Mononuclear cell (primary cell): ENCODE measurements at regions not wholly inside any gene's neighbourhood (a gene's known extent, or its start where the extent isn't known, plus 50 kb on each side); places are given as distances from the start of the nearest gene placed in this dataset.

ENCODE experiments used
- H3K27me3 ChIP-seq: 2 replicates; pipeline ENCODE4 v1.6.0; 2011; ENCODE audit warnings: low read length, control low read depth; ENCODE audit not compliant: insufficient read depth
- H3K4me1 ChIP-seq: 2 replicates; pipeline ENCODE4 v1.5.1; 2011; ENCODE audit warnings: mild to moderate bottlenecking, low read length, control low read depth; ENCODE audit not compliant: insufficient read depth
- H3K4me3 ChIP-seq: 2 replicates; pipeline ENCODE4 v1.5.1; 2011; ENCODE audit warnings: mild to moderate bottlenecking, low read length, moderate library complexity
- H3K9me3 ChIP-seq: 2 replicates; pipeline ENCODE4 v1.5.1; 2011; ENCODE audit warnings: low read depth, mild to moderate bottlenecking, control low read depth, low read length

DNA sequence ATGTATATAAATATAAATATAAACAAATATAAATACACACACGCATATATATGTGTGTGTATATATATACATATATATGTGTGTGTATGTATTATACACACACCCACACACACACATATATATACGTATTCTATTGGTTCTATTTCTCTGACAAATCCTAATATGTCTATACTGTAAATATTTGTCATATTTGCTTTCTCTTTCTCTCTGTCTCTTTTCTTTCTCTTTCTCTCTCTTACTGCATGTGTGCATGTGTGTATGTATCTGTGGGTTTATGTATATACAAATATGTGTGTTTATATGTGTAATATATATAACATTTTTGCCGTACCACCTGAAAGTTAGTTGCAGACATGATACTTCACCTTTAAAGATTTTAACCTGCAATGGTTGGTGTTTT lies 174.2 kb upstream of the PLEKHG7 start:
- Histone ChIP-seq H3K27me3 (no peaks in the 10 kb centered on the region), H3K9me3 (no peaks in the 10 kb centered on the region)

DNA sequence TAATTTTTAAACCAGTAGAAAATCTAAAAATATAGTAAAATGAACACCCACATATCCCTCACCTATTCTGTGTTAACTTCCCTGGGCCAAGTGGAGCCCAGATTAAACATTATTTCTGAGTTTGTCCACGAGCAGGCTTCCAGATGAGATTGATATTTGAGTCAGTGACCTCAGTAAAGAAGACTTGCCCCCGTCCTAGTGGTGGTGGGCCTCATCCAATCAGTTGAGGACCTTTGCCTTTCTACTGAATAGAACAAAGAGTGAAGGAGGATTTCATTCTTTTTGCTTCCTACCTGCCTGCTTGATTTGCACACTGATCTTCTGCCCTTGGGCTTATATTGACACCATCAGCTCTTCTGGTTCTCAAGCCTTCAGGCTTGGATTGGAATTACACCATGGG lies 174.7 kb upstream of the PLEKHG7 start:
- Histone ChIP-seq H3K9me3 (no peaks in the 10 kb centered on the region), H3K4me3 (no peak overlapping the region), H3K27me3 (no peaks in the 10 kb centered on the region), H3K4me1 (no peaks in the 10 kb centered on the region)

More for the DNA sequence above, 174.2 kb upstream of the PLEKHG7 start:
- Histone ChIP-seq H3K4me3 (no peak overlapping the region), H3K4me1 (no peaks in the 10 kb centered on the region)

DNA sequence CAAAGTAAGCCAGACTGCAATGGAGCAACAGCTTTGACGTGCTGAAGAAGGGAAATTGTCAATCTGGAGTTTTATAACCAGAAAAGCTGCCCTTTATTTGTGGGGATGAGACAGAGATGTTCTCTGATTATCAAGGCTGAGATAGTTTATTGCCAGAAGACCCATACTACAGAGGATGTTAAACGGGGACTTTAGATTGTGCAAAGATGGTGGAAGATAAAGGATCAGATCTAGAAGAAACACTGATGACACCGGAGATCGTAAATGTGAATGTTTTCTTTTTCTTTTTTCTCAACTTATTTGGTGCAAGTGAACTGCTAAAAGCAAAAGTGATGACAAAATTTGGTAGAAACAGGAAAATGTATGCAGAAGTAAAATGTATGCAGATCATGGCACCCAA lies 178.3 kb upstream of the PLEKHG7 start:
- Histone ChIP-seq H3K4me3 (no peak overlapping the region), H3K9me3 (no peaks in the 10 kb centered on the region), H3K27me3 (no peaks in the 10 kb centered on the region), H3K4me1 (no peaks in the 10 kb centered on the region)

DNA sequence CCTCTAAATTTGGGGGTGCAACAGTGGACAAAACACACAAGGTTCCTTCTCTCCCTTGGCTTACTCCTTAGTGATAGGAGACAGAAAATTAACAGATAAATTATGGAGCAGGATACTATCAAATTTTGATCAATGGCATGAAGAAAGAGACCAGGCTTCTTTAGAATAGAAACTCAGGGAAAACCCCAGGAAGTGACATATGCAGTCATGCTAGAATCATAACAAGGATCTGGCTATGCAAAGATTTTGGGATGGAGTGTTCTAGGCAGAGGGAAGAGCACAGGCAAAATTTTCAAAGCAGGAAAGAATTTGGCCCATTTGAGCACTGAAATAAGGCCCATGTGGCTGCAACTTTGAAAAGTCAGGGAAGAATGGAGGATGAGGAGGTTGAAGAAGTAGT lies 182.3 kb upstream of the PLEKHG7 start:
- H3K27me3 ChIP-seq = no peaks in the 10 kb centered on the region
- H3K4me1 ChIP-seq = peaks cover 2% of the 10 kb centered on the region
- no peaks in the 10 kb centered on the region for H3K9me3 ChIP-seq
- no peak overlapping the region for H3K4me3 ChIP-seq

DNA sequence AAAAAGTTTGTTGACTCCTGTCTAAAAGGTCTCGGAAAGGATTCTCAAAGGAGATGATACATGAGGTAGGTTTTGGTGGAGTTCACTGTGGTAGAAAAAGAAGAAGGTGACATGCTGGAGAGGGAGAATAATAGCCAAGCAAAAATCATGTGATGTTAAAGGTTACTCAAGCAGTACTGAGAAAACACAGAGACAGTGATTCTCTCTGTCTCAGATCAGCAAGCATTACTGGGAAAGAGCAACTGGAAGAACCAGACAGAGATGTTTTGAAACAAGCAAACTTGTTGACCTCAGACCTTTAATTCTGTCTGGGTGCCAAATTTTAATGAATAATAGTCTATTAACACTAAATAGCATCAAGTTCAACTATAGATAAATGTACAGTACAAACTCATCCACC lies 183.5 kb upstream of the PLEKHG7 start:
- H3K27me3 ChIP-seq = no peaks in the 10 kb centered on the region
- H3K4me1 ChIP-seq = peaks cover 3% of the 10 kb centered on the region
- H3K9me3 ChIP-seq = no peaks in the 10 kb centered on the region
- no peak overlapping the region for H3K4me3 ChIP-seq

DNA sequence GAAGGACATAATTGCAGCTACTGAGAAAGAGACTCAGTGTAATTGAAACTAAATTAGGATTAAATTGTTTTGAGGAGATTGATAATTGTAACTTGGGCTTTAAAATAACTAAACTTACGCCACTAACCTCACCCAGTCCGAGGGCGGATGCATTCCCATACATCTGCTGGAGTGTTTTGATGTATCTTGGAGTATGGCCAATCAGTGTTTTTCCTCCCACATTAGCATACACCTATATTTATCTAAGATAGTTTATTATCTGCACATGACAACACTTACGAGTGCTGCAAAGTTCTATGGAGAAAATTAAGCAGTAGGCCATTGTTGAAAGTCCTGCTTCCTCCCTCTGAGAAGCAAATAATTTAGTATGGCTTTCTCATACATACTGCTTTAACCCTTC lies 184.7 kb upstream of the PLEKHG7 start:
- Histone ChIP-seq H3K4me1 (peaks cover 3% of the 10 kb centered on the region), H3K9me3 (no peaks in the 10 kb centered on the region), H3K27me3 (no peaks in the 10 kb centered on the region), H3K4me3 (no peak overlapping the region)

DNA sequence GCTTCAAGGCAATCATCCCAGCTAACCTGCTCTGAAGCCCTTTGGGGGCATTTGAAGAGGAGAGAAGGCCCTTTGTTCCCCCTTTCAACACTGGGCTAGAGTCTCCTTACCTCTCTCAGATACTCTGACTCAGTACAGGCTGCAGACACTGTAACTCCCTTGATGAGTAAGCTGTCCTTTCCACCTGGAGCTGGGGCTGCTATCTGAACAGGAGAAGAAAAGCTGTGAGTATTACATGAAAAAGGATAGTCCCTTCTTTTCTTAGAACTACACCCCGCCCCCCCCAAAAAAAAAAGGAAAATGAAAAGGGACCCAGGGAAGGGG lies 186.6 kb upstream of the PLEKHG7 start:
- Histone ChIP-seq H3K27me3 (no peaks in the 10 kb centered on the region), H3K9me3 (no peaks in the 10 kb centered on the region), H3K4me1 (peaks cover 10% of the 10 kb centered on the region), H3K4me3 (no peak overlapping the region)

DNA sequence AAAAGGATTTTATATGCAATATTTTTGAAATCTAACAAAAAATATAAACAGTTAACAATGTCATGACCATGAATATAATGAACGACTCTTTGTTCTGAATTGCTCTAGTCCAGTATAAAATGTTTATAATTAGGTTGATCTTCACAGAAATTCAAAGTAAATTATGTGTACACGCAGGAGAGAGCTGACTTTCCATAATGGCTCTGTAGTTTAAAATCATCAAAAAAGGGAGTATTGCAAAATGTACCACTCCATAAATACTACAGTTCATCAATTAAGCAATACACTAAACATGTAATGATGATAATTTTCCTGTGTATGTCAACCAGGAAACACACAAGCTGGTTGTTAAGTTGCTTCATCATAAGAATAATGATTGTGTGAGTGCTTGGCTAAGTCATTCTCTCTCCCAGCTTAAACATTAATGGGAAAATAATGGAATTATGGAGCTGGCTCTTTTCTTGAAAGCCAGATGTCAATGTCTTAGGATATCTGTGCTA lies 189.5 kb upstream of the PLEKHG7 start:
- Histone ChIP-seq H3K4me3 (no peak overlapping the region), H3K9me3 (no peaks in the 10 kb centered on the region), H3K4me1 (peaks cover 14% of the 10 kb centered on the region), H3K27me3 (no peaks in the 10 kb centered on the region)

DNA sequence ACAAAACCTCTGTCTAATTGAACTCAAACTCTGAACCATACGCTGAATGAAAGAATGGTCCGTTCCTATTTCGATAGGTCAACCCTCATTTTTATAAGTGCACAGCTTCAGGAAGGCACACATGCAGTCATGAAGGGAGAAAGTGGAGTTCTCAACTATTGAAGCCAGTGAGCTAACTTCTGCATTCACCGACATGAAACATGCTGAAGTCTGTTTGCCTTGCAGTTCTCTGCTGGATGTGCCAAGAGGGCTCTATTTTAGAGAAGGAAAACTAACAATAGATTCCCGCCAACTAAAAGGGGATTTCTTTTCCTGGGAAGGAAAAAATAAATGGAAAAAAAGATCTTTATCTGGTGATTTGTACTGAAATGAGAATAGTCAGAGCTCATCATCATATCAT lies 191.0 kb upstream of the PLEKHG7 start:
- Histone ChIP-seq H3K4me3 (no peak overlapping the region), H3K9me3 (no peaks in the 10 kb centered on the region), H3K4me1 (peaks cover 17% of the 10 kb centered on the region), H3K27me3 (no peaks in the 10 kb centered on the region)

DNA sequence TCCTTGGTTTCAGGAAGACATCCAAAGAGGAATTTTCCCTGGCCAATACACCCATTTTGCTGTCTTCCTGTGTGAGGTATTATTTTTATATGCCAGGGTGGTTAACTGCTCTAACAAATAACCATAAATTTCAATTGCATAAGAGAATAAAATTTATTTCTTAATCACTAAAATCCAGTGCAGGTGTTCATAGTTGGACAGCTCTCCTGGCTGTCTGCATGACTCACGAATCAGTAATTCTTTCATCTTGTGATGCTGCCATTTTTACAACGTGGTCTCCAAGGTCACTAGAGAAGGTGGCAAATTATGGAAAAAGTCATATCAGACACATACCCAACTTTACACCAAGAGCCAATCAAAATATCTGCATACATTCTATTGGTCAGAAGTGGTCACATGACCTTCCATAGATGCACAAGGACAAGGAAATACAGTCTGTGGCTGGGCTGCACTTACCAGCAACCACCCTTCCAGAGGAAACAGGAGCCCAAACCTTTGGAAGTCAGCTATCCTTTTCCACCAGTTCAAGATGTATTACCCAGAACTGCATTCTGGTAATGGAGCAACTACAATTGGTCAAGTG lies 193.5 kb upstream of the PLEKHG7 start:
- H3K9me3 ChIP-seq = no peaks in the 10 kb centered on the region
- peaks cover 36% of the 10 kb centered on the region for H3K4me1 ChIP-seq
- H3K4me3 ChIP-seq = no peak overlapping the region
- no peaks in the 10 kb centered on the region for H3K27me3 ChIP-seq

DNA sequence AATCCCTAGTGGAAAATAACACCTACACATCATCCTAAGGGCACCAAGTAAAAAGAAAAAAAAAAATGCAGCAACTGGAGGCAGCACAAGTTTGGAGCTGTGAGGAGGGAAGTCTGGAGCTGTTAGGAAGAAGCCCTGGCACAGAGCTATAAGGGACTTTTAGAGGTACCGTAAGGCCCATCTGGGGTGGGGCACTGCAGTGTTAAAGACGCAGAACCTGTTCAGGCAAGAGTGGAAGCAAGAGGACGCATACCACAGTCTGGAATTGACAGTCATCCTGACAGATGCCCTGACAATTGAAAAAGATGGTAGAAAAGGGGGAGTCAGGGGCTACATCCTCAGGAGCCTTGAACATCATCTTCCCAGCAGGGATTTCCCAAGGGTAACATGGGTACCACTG lies 195.9 kb upstream of the PLEKHG7 start:
- Histone ChIP-seq H3K9me3 (no peaks in the 10 kb centered on the region), H3K27me3 (no peaks in the 10 kb centered on the region), H3K4me3 (no peak overlapping the region), H3K4me1 (peaks cover 59% of the 10 kb centered on the region)

DNA sequence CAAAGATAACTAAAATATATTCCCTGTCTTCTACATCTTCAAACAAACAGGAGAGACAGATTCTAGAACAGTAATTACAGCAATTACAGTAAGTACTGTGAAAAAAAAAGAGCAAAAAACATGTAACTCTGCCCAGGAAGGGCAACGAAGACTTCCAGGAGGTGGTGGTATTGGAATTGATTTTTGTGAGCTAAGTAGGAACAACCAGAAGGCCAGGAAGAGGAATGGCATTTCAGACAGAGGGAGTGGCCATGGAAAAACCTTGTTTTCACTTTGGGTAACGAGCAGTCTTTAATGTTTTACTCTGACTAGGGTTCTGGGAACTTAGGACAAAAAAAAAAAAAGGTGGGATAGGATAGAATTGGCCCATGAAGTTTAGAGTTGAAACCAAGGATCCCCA lies 196.3 kb upstream of the PLEKHG7 start:
- H3K27me3 ChIP-seq = no peaks in the 10 kb centered on the region
- H3K9me3 ChIP-seq = no peaks in the 10 kb centered on the region
- peaks cover 58% of the 10 kb centered on the region for H3K4me1 ChIP-seq
- no peak overlapping the region for H3K4me3 ChIP-seq

DNA sequence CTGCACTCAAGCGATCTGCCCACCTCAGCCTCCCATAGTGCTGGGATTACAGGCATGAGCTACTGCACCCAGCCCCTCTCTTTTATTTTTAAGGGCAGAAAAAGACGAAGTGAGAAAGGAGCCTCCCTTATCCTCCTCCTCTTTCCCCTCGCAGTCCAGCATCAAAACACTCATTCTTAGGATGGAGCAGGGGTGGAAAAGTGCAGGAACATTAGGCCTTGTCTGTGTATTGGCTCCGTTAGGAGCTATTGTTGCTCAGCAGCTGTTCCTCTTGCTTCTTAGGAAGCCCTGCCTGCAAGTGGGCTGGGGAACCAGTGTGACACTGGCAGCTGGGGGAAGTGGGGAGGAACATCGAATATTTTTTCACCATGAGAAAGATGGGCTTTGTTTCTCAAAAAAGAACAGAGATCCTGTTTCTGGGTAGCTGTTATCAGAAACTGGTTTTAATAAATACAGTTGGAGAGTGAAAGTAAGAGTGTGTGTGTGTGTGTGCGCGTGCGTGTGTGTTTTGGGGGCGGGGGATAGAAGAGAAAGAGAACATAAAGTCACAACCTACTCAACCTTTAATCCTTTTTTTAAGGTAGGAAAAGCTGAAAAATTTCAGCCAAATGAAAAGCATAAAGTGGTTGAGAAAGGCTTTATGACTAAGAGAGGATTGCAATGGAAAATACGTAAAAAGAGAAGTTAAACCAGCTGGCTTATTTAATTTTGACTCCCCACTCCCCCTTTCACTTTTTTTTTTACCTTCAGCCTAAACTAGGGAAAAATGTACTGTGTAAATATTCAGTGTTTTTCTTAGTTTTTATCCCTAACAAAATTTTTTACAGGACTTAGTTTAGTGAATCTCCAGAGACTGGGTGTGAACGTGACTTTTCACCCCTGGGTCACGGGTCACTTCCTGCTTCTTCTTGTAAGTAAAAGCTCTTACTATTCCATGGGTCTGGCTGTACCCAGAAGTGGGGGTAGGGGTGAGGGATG lies 197.2 kb upstream of the PLEKHG7 start:
- Histone ChIP-seq H3K4me1 (peaks cover 52% of the 10 kb centered on the region), H3K27me3 (no peaks in the 10 kb centered on the region), H3K9me3 (no peaks in the 10 kb centered on the region), H3K4me3 (no peak overlapping the region)

DNA sequence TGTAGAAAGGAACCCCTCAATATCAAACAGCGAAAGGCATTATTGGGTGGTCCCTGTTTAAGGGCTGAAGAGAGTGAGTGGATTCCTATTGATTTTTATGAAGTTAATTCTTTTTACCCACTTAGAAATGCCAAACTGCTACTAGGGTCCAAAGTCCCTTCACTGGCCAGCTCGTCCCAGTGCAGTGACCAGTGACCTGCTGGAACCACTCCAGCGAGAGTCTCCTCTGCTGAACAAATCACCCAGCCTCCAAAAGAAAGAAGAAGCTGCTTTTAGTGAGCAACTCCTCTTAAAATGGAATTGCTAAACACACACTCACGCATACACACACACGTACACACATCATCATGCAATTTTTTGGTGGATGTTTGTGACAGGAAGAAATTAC lies 198.2 kb upstream of the PLEKHG7 start:
- no peak overlapping the region for H3K4me3 ChIP-seq
- no peaks in the 10 kb centered on the region for H3K9me3 ChIP-seq
- peaks cover 52% of the 10 kb centered on the region for H3K4me1 ChIP-seq
- H3K27me3 ChIP-seq = no peaks in the 10 kb centered on the region

DNA sequence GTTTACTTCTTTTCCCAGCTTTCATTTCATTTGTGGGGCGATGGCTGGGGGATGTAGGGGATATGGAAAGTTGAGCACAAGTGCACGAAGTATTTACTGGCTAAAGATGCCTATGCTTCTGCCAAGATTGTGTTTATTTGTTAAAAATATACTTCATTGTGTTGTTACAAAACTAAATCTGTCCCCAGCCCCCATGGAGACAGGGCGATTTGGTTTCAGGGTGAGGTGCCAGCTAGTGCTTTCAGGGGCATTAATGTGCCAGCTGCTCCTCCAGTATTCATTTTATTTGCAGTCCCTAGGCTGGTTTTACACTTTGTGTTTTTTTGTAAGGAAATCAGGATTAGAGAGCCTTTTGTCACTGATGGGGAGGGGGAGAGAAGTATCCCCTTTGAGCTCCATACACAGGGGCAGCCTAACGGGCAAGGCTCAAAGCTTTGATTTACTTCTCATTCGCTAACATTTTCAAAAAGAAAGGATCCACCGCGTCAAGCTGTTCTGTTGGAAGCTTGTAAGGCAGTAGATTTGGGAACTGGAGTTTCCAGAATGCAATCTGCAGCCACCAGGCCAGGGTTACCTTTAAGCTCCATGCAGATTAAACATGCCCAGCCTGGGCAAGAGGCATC lies 198.7 kb upstream of the PLEKHG7 start:
- Histone ChIP-seq H3K4me3 (no peak overlapping the region), H3K27me3 (no peaks in the 10 kb centered on the region), H3K4me1 (peaks cover 52% of the 10 kb centered on the region), H3K9me3 (no peaks in the 10 kb centered on the region)
